Naive B cell (primary cell): ENCODE measurements at regions not wholly inside any gene's neighbourhood (a gene's known extent, or its start where the extent isn't known, plus 50 kb on each side); places are given as distances from the start of the nearest gene placed in this dataset.
"Not testable (repeated sequence)": the region's sequence is repeated elsewhere in the genome, so short reads cannot be mapped to it uniquely, and the experiment has no call there.

Experiments used
- ATAC-seq, 2 donors: fragments of 150-1000 bp; cut with Tn5 transposase; 2 replicates each; pipeline ENCODE4 v1.10.0; 2021; ENCODE audit warnings: low read depth in 2 of 2, mild to moderate bottlenecking in 2 of 2, moderate library complexity in 2 of 2
- DNase-seq: peaks from one replicate; pipeline ENCODE4 v3.0.0; 2022
- H3K27ac Mint-ChIP-seq, 6 donors: one replicate each; pipeline ENCODE4 v1.8.0; 2020 to 2022; ENCODE audit warnings: mild to moderate bottlenecking in 6 of 6, mixed read lengths in 6 of 6, moderate library complexity in 5 of 6, inconsistent platforms in 2 of 6
- H3K27me3 Mint-ChIP-seq, 3 donors: one replicate each; pipeline ENCODE4 v1.8.0; 2021 to 2022; ENCODE audit warnings: mixed read lengths in 3 of 3, mild to moderate bottlenecking in 1 of 3
- H3K36me3 Mint-ChIP-seq, 2 donors: one replicate each; pipeline ENCODE4 v1.8.0; 2020 to 2022; ENCODE audit warnings: mixed read lengths in 2 of 2, inconsistent platforms in 1 of 2, mild to moderate bottlenecking in 1 of 2
- H3K4me1 Mint-ChIP-seq, 3 donors: one replicate each; pipeline ENCODE4 v1.8.0; 2020 to 2022; ENCODE audit warnings: mixed read lengths in 3 of 3, inconsistent platforms in 1 of 3, mild to moderate bottlenecking in 1 of 3, moderate library complexity in 1 of 3
- H3K4me3 Mint-ChIP-seq, 8 donors: one replicate each; pipeline ENCODE4 v1.8.0; 2020 to 2022; ENCODE audit warnings: mild to moderate bottlenecking in 8 of 8, mixed read lengths in 8 of 8, moderate library complexity in 8 of 8, inconsistent platforms in 2 of 8
- H3K9me3 Mint-ChIP-seq, 7 donors: one replicate each; pipeline ENCODE4 v1.8.0; 2020 to 2022; ENCODE audit warnings: mixed read lengths in 7 of 7, mild to moderate bottlenecking in 5 of 7, inconsistent platforms in 2 of 7, moderate library complexity in 1 of 7

GRCh38 chr4:53889326-53890055 is 174.9 kb downstream of the CHIC2 start:
- no peak for DNase-seq
- no peaks in the 10 kb centered on the region for H3K36me3 Mint-ChIP-seq
- H3K9me3 Mint-ChIP-seq, result peaks cover 0 to 3% (median 0%) of the 10 kb centered on the region in 7 donors
- no peak overlapping the region for H3K4me3 Mint-ChIP-seq
- H3K27ac Mint-ChIP-seq, result peak overlapping the region in 1 of 6 donors; percentile 25
- no peak for ATAC-seq
- peaks cover 8 to 17% (median 8%) of the 10 kb centered on the region in 3 donors for H3K27me3 Mint-ChIP-seq
- H3K4me1 Mint-ChIP-seq, result peaks cover 0 to 4% (median 0%) of the 10 kb centered on the region in 3 donors

GRCh38 chr4:53886090-53886489 is 178.3 kb downstream of the CHIC2 start:
- peaks cover 0 to 4% (median 0%) of the 10 kb centered on the region in 3 donors for H3K4me1 Mint-ChIP-seq
- peaks cover 8 to 18% (median 16%) of the 10 kb centered on the region in 3 donors for H3K27me3 Mint-ChIP-seq
- H3K9me3 Mint-ChIP-seq, result peaks cover 5 to 11% (median 8%) of the 10 kb centered on the region in 7 donors
- H3K4me3 Mint-ChIP-seq, result no peak overlapping the region
- no peak for ATAC-seq
- DNase-seq, result no peak
- H3K27ac Mint-ChIP-seq, result no peak overlapping the region
- H3K36me3 Mint-ChIP-seq, result peaks cover 0 to 8% of the 10 kb centered on the region in 2 donors

GRCh38 chr4:53885668-53886067 is 178.7 kb downstream of the CHIC2 start:
- Mint-ChIP-seq H3K9me3 (peaks cover 5 to 11% (median 8%) of the 10 kb centered on the region in 7 donors), H3K27me3 (peaks cover 8 to 18% (median 16%) of the 10 kb centered on the region in 3 donors), H3K4me1 (peaks cover 0 to 4% (median 0%) of the 10 kb centered on the region in 3 donors), H3K36me3 (peaks cover 0 to 8% of the 10 kb centered on the region in 2 donors), H3K4me3 (no peak overlapping the region), H3K27ac (peak overlapping the region in 2 of 6 donors; percentile 26 to 36)
- no peak for DNase-seq
- no peak for ATAC-seq

GRCh38 chr4:53877096-53877495 is 187.3 kb downstream of the CHIC2 start:
- H3K27me3 Mint-ChIP-seq, result peaks cover 0 to 37% (median 0%) of the 10 kb centered on the region in 3 donors
- H3K4me1 Mint-ChIP-seq, H3K9me3 Mint-ChIP-seq, H3K4me3 Mint-ChIP-seq, DNase-seq, H3K27ac Mint-ChIP-seq, ATAC-seq: not testable (repeated sequence)
- H3K36me3 Mint-ChIP-seq, result peaks cover 6 to 12% of the 10 kb centered on the region in 2 donors

- H3K27me3 Mint-ChIP-seq, result peaks cover 6 to 22% (median 10%) of the 10 kb centered on the region in 3 donors
- H3K4me1 Mint-ChIP-seq, result no peaks in the 10 kb centered on the region
- peaks cover 0 to 2% (median 0%) of the 10 kb centered on the region in 7 donors for H3K9me3 Mint-ChIP-seq
- no peak overlapping the region for H3K27ac Mint-ChIP-seq
- DNase-seq (no peak), ATAC-seq (no peak)
- no peak overlapping the region for H3K4me3 Mint-ChIP-seq
- H3K36me3 Mint-ChIP-seq, result no peaks in the 10 kb centered on the region
These were observed 198.3 kb downstream of the CHIC2 start for GRCh38 chr4:53866055-53866454.

- no peaks in the 10 kb centered on the region for H3K36me3 Mint-ChIP-seq
- H3K27me3 Mint-ChIP-seq, result peaks cover 3 to 13% (median 6%) of the 10 kb centered on the region in 3 donors
- peaks cover 0 to 2% (median 0%) of the 10 kb centered on the region in 7 donors for H3K9me3 Mint-ChIP-seq
- H3K4me1 Mint-ChIP-seq, result no peaks in the 10 kb centered on the region
- H3K4me3 Mint-ChIP-seq, result no peak overlapping the region
- no peak for ATAC-seq
- no peak overlapping the region for H3K27ac Mint-ChIP-seq
- no peak for DNase-seq
These were observed 199.4 kb downstream of the CHIC2 start for GRCh38 chr4:53865054-53865453.

GRCh38 chr4:53863736-53864365 is 200.6 kb downstream of the CHIC2 start:
- ATAC-seq (no peak), DNase-seq (no peak)
- H3K27ac Mint-ChIP-seq, result no peak overlapping the region
- peaks cover 3 to 8% (median 4%) of the 10 kb centered on the region in 3 donors for H3K27me3 Mint-ChIP-seq
- peaks cover 0 to 2% (median 0%) of the 10 kb centered on the region in 7 donors for H3K9me3 Mint-ChIP-seq
- no peak overlapping the region for H3K4me3 Mint-ChIP-seq
- H3K36me3 Mint-ChIP-seq, result no peaks in the 10 kb centered on the region
- H3K4me1 Mint-ChIP-seq, result no peaks in the 10 kb centered on the region

GRCh38 chr4:53863158-53863557 is 201.2 kb downstream of the CHIC2 start:
- Mint-ChIP-seq H3K27me3 (peaks cover under 1 to 8% (median 3%) of the 10 kb centered on the region in 3 donors), H3K27ac (no peak overlapping the region), H3K36me3 (no peaks in the 10 kb centered on the region), H3K4me3 (no peak overlapping the region), H3K9me3 (peaks cover 0 to under 1% (median 0%) of the 10 kb centered on the region in 7 donors), H3K4me1 (no peaks in the 10 kb centered on the region)
- DNase-seq, result no peak
- no peak for ATAC-seq

- no peaks in the 10 kb centered on the region for H3K36me3 Mint-ChIP-seq
These were observed 202.4 kb downstream of the CHIC2 start for GRCh38 chr4:53861856-53862610.

GRCh38 chr4:53859305-53859704 is 205.1 kb downstream of the CHIC2 start:
- peaks cover 25 to 31% (median 27%) of the 10 kb centered on the region in 3 donors for H3K4me1 Mint-ChIP-seq
- H3K36me3 Mint-ChIP-seq, result no peaks in the 10 kb centered on the region
- H3K27ac Mint-ChIP-seq, result peak overlapping the region in 1 of 6 donors; percentile 22
- no peak for ATAC-seq
- no peak overlapping the region for H3K4me3 Mint-ChIP-seq
- no peaks in the 10 kb centered on the region for H3K27me3 Mint-ChIP-seq
- DNase-seq, result no peak
- H3K9me3 Mint-ChIP-seq, result no peaks in the 10 kb centered on the region

More at GRCh38 chr4:53861856-53862610, 202.4 kb downstream of the CHIC2 start:
- Mint-ChIP-seq H3K4me1 (peaks cover 0 to 4% (median 2%) of the 10 kb centered on the region in 3 donors), H3K27ac (no peak overlapping the region), H3K4me3 (no peak overlapping the region), H3K27me3 (peaks cover 0 to 3% (median 3%) of the 10 kb centered on the region in 3 donors), H3K9me3 (no peaks in the 10 kb centered on the region)
- ATAC-seq (no peak), DNase-seq (no peak)

- H3K4me1 Mint-ChIP-seq, result peaks cover 27 to 31% (median 28%) of the 10 kb centered on the region in 3 donors
- H3K27ac Mint-ChIP-seq, result no peak overlapping the region
- H3K27me3 Mint-ChIP-seq, result no peaks in the 10 kb centered on the region
- no peak for ATAC-seq
- no peaks in the 10 kb centered on the region for H3K36me3 Mint-ChIP-seq
- no peaks in the 10 kb centered on the region for H3K9me3 Mint-ChIP-seq
- no peak for DNase-seq
- H3K4me3 Mint-ChIP-seq, result no peak overlapping the region
These were observed 205.7 kb downstream of the CHIC2 start for GRCh38 chr4:53858744-53859143.

GRCh38 chr4:53855581-53856250 is 208.7 kb downstream of the CHIC2 start:
- Mint-ChIP-seq H3K9me3 (no peaks in the 10 kb centered on the region), H3K4me1 (peaks cover 27 to 32% (median 31%) of the 10 kb centered on the region in 3 donors), H3K36me3 (no peaks in the 10 kb centered on the region), H3K4me3 (peak overlapping the region; percentile 3 to 84 (median 46)), H3K27ac (peak overlapping the region; percentile 66 to 96 (median 82)), H3K27me3 (no peaks in the 10 kb centered on the region)
- peak; percentile 91 to 93 for ATAC-seq
- peak; percentile 65 for DNase-seq
